Activated CD4-positive, alpha-beta T cell treated with anti-CD3 and anti-CD28 coated beads, Interleukin-2, Interleukin-6, amounts not matched to agents 100 ng/mL and 50 ng/mL, durations not matched to agents 16 hours and 8 hours (primary cell): ENCODE measurements at regions not wholly inside any gene's neighbourhood (a gene's known extent, or its start where the extent isn't known, plus 50 kb on each side); places are given as distances from the start of the nearest gene placed in this dataset.

Source experiments
- DNase-seq: peaks from one replicate; pipeline ENCODE4 v3.0.0-alpha.2; 2020

GRCh38 chr2:9681427-9681817 is 50.6 kb upstream of the YWHAQ start:
- peak; percentile 50 for DNase-seq

- no peak for DNase-seq
These were observed 54.8 kb upstream of the YWHAQ start for GRCh38 chr2:9685637-9686036.

GRCh38 chr2:9686061-9686460 is 55.3 kb upstream of the YWHAQ start:
- DNase-seq: no peak

- no peak for DNase-seq
These were observed 59.5 kb upstream of the YWHAQ start for GRCh38 chr2:9690252-9690651.

- DNase-seq: no peak
These were observed 60.1 kb upstream of the YWHAQ start for GRCh38 chr2:9690716-9691498.

GRCh38 chr2:9692456-9693195 is 61.8 kb upstream of the YWHAQ start:
- peak; percentile 54 for DNase-seq

- peak; percentile 74 for DNase-seq
These were observed 62.3 kb upstream of the YWHAQ start for GRCh38 chr2:9693196-9693491.

- DNase-seq: no peak
These were observed 62.8 kb upstream of the YWHAQ start for GRCh38 chr2:9693646-9694045.

- DNase-seq: no peak
These were observed 64.0 kb upstream of the YWHAQ start for GRCh38 chr2:9694661-9695234.

- DNase-seq: no peak
These were observed 65.1 kb upstream of the YWHAQ start for GRCh38 chr2:9695941-9696340.

GRCh38 chr2:9696731-9697130 is 65.9 kb upstream of the YWHAQ start:
- DNase-seq: no peak

GRCh38 chr2:9697909-9698308 is 67.1 kb upstream of the YWHAQ start:
- peak; percentile 66 for DNase-seq

- peak; percentile 17 for DNase-seq
These were observed 68.6 kb upstream of the YWHAQ start for GRCh38 chr2:9699139-9700108.

GRCh38 chr2:9700109-9700495 is 69.3 kb upstream of the YWHAQ start:
- DNase-seq: no peak

GRCh38 chr2:9702604-9703084 is 71.8 kb upstream of the YWHAQ start:
- no peak for DNase-seq

GRCh38 chr2:9703085-9703678 is 72.4 kb upstream of the YWHAQ start:
- DNase-seq: peak; percentile 88

- DNase-seq: peak; percentile 42
These were observed 73.0 kb upstream of the YWHAQ start for GRCh38 chr2:9703701-9704221.

GRCh38 chr2:9704600-9704999 is 73.8 kb upstream of the YWHAQ start:
- DNase-seq: no peak

- no peak for DNase-seq
These were observed 74.4 kb upstream of the YWHAQ start for GRCh38 chr2:9705196-9705595.

- no peak for DNase-seq
These were observed 76.2 kb upstream of the YWHAQ start for GRCh38 chr2:9707008-9707407.

GRCh38 chr2:9707611-9708160 is 76.9 kb upstream of the YWHAQ start:
- no peak for DNase-seq
